SJSA1 (cell line): ENCODE measurements at regions not wholly inside any gene's neighbourhood (a gene's known extent, or its start where the extent isn't known, plus 50 kb on each side); places are given as distances from the start of the nearest gene placed in this dataset.
"Not testable (repeated sequence)": the region's sequence is repeated elsewhere in the genome, so short reads cannot be mapped to it uniquely, and the experiment has no call there.

ENCODE experiments used
- DNase-seq, 2 experiments: peaks; one replicate each; pipeline ENCODE4 v3.0.0-alpha.2; 2015 to 2020; ENCODE audit warnings: low spot score in 2 of 2, low read depth in 1 of 2
- H3K27ac ChIP-seq: fragments of 250-450 bp; sonication (Bioruptor Pico); 2 replicates; pipeline ENCODE4 v1.5.1; 2020; ENCODE audit warnings: mild to moderate bottlenecking, moderate library complexity
- H3K27me3 ChIP-seq: fragments of 250-450 bp; sonication (Bioruptor Pico); replicated peaks from 2 replicates; pipeline ENCODE4 v1.5.1; 2020; ENCODE audit warnings: mild to moderate bottlenecking, moderate library complexity
- H3K36me3 ChIP-seq: fragments of 250-450 bp; sonication (Bioruptor Pico); 2 replicates; pipeline ENCODE4 v1.5.1; 2020; ENCODE audit warnings: mild to moderate bottlenecking
- H3K4me1 ChIP-seq: fragments of 250-450 bp; sonication (Bioruptor Pico); replicated peaks from 2 replicates; pipeline ENCODE4 v1.6.1; 2021; ENCODE audit warnings: mild to moderate bottlenecking
- H3K4me3 ChIP-seq: fragments of 250-450 bp; sonication (Bioruptor Pico); 2 replicates; pipeline ENCODE4 v1.5.1; 2020; ENCODE audit warnings: mild to moderate bottlenecking
- H3K9me3 ChIP-seq: fragments of 250-450 bp; sonication (Bioruptor Pico); replicated peaks from 2 replicates; pipeline ENCODE4 v1.5.1; 2020; ENCODE audit warnings: mild to moderate bottlenecking

- H3K4me1 ChIP-seq, result no peaks in the 10 kb centered on the region
- H3K36me3 ChIP-seq, result no peaks in the 10 kb centered on the region
- no peak overlapping the region for H3K27ac ChIP-seq
- H3K27me3 ChIP-seq, result no peaks in the 10 kb centered on the region
- DNase-seq, result no peak
- H3K9me3 ChIP-seq, result no peaks in the 10 kb centered on the region
- no peak overlapping the region for H3K4me3 ChIP-seq
Observed at GRCh38 chr7:106517508-106517907, 143.4 kb downstream of the CCDC71L start.

GRCh38 chr7:106515321-106515720 is 145.6 kb downstream of the CCDC71L start:
- no peak overlapping the region for H3K4me3 ChIP-seq
- H3K27me3 ChIP-seq, result no peaks in the 10 kb centered on the region
- DNase-seq, result no peak
- H3K9me3 ChIP-seq, result no peaks in the 10 kb centered on the region
- no peaks in the 10 kb centered on the region for H3K4me1 ChIP-seq
- H3K27ac ChIP-seq, result no peak overlapping the region
- H3K36me3 ChIP-seq, result no peaks in the 10 kb centered on the region

- H3K4me3 ChIP-seq, result no peak overlapping the region
- DNase-seq, result no peak
- no peaks in the 10 kb centered on the region for H3K4me1 ChIP-seq
- no peaks in the 10 kb centered on the region for H3K9me3 ChIP-seq
- H3K36me3 ChIP-seq, result no peaks in the 10 kb centered on the region
- H3K27ac ChIP-seq, result no peak overlapping the region
- no peaks in the 10 kb centered on the region for H3K27me3 ChIP-seq
Observed at GRCh38 chr7:106514881-106515280, 146.1 kb downstream of the CCDC71L start.

GRCh38 chr7:106512217-106512616 is 148.7 kb downstream of the CCDC71L start:
- no peaks in the 10 kb centered on the region for H3K27me3 ChIP-seq
- no peaks in the 10 kb centered on the region for H3K4me1 ChIP-seq
- no peaks in the 10 kb centered on the region for H3K9me3 ChIP-seq
- H3K27ac ChIP-seq, result no peak overlapping the region
- no peak for DNase-seq
- no peaks in the 10 kb centered on the region for H3K36me3 ChIP-seq
- H3K4me3 ChIP-seq, result no peak overlapping the region

- Histone ChIP-seq H3K36me3 (no peaks in the 10 kb centered on the region), H3K4me3 (no peak overlapping the region), H3K27ac (no peak overlapping the region), H3K27me3 (no peaks in the 10 kb centered on the region), H3K9me3 (no peaks in the 10 kb centered on the region), H3K4me1 (peaks cover 8% of the 10 kb centered on the region)
- peak in 1 of 2 experiments; percentile 31 for DNase-seq
Observed at GRCh38 chr7:106504645-106505044, 156.3 kb downstream of the CCDC71L start.

- no peaks in the 10 kb centered on the region for H3K9me3 ChIP-seq
- no peaks in the 10 kb centered on the region for H3K36me3 ChIP-seq
- H3K4me3 ChIP-seq, result no peak overlapping the region
- H3K4me1 ChIP-seq, result peaks cover 8% of the 10 kb centered on the region
- no peaks in the 10 kb centered on the region for H3K27me3 ChIP-seq
- no peak overlapping the region for H3K27ac ChIP-seq
- no peak for DNase-seq
Observed at GRCh38 chr7:106504207-106504606, 156.8 kb downstream of the CCDC71L start.

GRCh38 chr7:106503626-106504025 is 157.3 kb downstream of the CCDC71L start:
- Histone ChIP-seq H3K27me3 (no peaks in the 10 kb centered on the region), H3K27ac (no peak overlapping the region), H3K4me1 (peaks cover 8% of the 10 kb centered on the region), H3K4me3 (no peak overlapping the region), H3K9me3 (no peaks in the 10 kb centered on the region), H3K36me3 (no peaks in the 10 kb centered on the region)
- DNase-seq, result no peak

GRCh38 chr7:106501605-106502580 is 159.1 kb downstream of the CCDC71L start:
- H3K4me3 ChIP-seq, result no peak overlapping the region
- no peaks in the 10 kb centered on the region for H3K36me3 ChIP-seq
- H3K4me1 ChIP-seq, result peaks cover 8% of the 10 kb centered on the region
- H3K27me3 ChIP-seq, result no peaks in the 10 kb centered on the region
- no peaks in the 10 kb centered on the region for H3K9me3 ChIP-seq
- H3K27ac ChIP-seq, result no peak overlapping the region
- DNase-seq, result no peak

GRCh38 chr7:106499897-106500296 is 161.1 kb downstream of the CCDC71L start:
- peaks cover 6% of the 10 kb centered on the region for H3K4me1 ChIP-seq

GRCh38 chr7:106498005-106498404 is 163.0 kb downstream of the CCDC71L start:
- not testable (repeated sequence) for DNase-seq, H3K27me3 ChIP-seq, H3K4me3 ChIP-seq, H3K4me1 ChIP-seq, H3K27ac ChIP-seq, H3K36me3 ChIP-seq, H3K9me3 ChIP-seq

More at GRCh38 chr7:106499897-106500296, 161.1 kb downstream of the CCDC71L start:
- Histone ChIP-seq H3K4me3 (no peak overlapping the region), H3K36me3 (no peaks in the 10 kb centered on the region), H3K9me3 (no peaks in the 10 kb centered on the region), H3K27me3 (no peaks in the 10 kb centered on the region), H3K27ac (no peak overlapping the region)
- DNase-seq, result no peak

- H3K4me1 ChIP-seq, result no peaks in the 10 kb centered on the region
- H3K9me3 ChIP-seq, result no peaks in the 10 kb centered on the region
- H3K4me3 ChIP-seq, result no peak overlapping the region
- no peak for DNase-seq
- no peak overlapping the region for H3K27ac ChIP-seq
- H3K36me3 ChIP-seq, result peaks cover 5% of the 10 kb centered on the region; the same call in 1 of the 2 replicates
- no peaks in the 10 kb centered on the region for H3K27me3 ChIP-seq
Observed at GRCh38 chr7:106493041-106493731, 167.8 kb downstream of the CCDC71L start.

GRCh38 chr7:106488465-106488864 is 172.5 kb downstream of the CCDC71L start:
- Histone ChIP-seq H3K27ac (no peak overlapping the region), H3K9me3 (no peaks in the 10 kb centered on the region), H3K27me3 (no peaks in the 10 kb centered on the region), H3K4me3 (no peak overlapping the region), H3K4me1 (peaks cover 32% of the 10 kb centered on the region), H3K36me3 (peaks cover 5% of the 10 kb centered on the region; the same call in 1 of the 2 replicates)
- DNase-seq, result no peak

GRCh38 chr7:106487892-106488291 is 173.1 kb downstream of the CCDC71L start:
- H3K4me3 ChIP-seq, result no peak overlapping the region
- peaks cover 32% of the 10 kb centered on the region for H3K4me1 ChIP-seq
- H3K9me3 ChIP-seq, result no peaks in the 10 kb centered on the region
- peaks cover 5% of the 10 kb centered on the region; the same call in 1 of the 2 replicates for H3K36me3 ChIP-seq
- DNase-seq, result no peak
- no peaks in the 10 kb centered on the region for H3K27me3 ChIP-seq
- no peak overlapping the region for H3K27ac ChIP-seq

- peak in 1 of 2 experiments; percentile 61 for DNase-seq
- no peak overlapping the region for H3K4me3 ChIP-seq
- peaks cover 5% of the 10 kb centered on the region; the same call in 1 of the 2 replicates for H3K36me3 ChIP-seq
- no peaks in the 10 kb centered on the region for H3K27me3 ChIP-seq
- H3K4me1 ChIP-seq, result peaks cover 32% of the 10 kb centered on the region
- H3K9me3 ChIP-seq, result no peaks in the 10 kb centered on the region
- H3K27ac ChIP-seq, result peak overlapping the region; percentile 74
Observed at GRCh38 chr7:106486331-106486730, 174.6 kb downstream of the CCDC71L start.
